ENCODE measurements at regions not wholly inside any gene's neighbourhood (a gene's known extent, or its start where the extent isn't known, plus 50 kb on each side); places are given as distances from the start of the nearest gene placed in this dataset.

DNA sequence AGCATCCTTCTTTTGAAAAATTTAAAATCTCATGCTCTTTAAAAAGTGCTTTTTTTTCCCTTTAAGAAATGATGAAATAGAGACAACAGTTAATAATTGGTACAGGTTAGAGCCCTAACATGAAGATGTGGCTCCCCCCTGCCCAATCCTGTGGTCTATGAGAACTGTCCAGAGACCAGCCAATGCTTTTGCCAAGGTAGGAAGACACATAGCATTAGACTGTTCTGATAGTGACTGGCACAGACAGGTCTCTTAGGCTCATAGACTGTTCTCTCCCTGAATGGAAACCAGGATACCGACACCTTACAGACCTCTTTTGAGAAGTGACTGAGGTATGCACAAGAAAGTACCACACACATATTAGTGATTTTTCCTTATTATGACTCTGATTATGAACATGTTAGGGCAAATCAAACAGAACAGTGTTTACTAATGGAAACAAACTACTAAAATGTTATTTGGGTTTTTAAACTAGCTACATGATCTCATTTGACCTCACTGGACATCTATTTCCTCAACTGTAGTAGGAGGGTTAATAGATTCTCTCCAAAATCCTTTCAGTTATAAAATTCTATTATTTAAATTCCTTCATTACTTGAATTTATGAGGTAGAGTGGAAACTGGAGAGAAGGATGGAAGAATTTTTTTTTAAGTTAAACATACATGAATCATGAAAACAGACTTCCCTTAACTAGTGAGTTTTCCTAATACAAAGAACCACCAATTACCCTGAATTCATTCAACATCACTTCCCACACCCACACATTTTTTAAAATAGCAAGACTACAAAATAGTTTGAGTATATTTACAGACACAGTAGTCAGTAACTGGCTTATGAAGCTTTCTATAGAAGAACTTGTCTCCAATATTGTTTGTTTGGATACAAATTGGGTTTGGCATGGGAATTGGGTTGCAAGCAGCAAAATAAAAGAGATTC lies 120.4 kb downstream of the OGFRL1 start:
- TF ChIP-seq POLR2A (IDR thresholded peaks at IDR 0.05) = no peak
- TF ChIP-seq, protein P1, sequence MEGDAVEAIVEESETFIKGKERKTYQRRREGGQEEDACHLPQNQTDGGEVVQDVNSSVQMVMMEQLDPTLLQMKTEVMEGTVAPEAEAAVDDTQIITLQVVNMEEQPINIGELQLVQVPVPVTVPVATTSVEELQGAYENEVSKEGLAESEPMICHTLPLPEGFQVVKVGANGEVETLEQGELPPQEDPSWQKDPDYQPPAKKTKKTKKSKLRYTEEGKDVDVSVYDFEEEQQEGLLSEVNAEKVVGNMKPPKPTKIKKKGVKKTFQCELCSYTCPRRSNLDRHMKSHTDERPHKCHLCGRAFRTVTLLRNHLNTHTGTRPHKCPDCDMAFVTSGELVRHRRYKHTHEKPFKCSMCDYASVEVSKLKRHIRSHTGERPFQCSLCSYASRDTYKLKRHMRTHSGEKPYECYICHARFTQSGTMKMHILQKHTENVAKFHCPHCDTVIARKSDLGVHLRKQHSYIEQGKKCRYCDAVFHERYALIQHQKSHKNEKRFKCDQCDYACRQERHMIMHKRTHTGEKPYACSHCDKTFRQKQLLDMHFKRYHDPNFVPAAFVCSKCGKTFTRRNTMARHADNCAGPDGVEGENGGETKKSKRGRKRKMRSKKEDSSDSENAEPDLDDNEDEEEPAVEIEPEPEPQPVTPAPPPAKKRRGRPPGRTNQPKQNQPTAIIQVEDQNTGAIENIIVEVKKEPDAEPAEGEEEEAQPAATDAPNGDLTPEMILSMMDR (IDR thresholded peaks at IDR 0.05) = no peak
- H3K27me3 ChIP-seq = no peaks in the 10 kb centered on the region
- H3K4me3 ChIP-seq (replicated peaks in 1 of 3) = no peak overlapping the region
- peak overlapping the region in 2 of 3 donors; percentile 32 to 97 for H3K27ac ChIP-seq
- H3K4me1 ChIP-seq = peaks cover 67 to 83% of the 10 kb centered on the region in 2 donors
- intact Hi-C loops (cut with DNase I) = no loop called here
- H3K36me3 ChIP-seq = no peaks in the 10 kb centered on the region
- WGBS, 2 donors = 75 to 85% methylated on average over 1 of the region's 1 CpG
- no peaks in the 10 kb centered on the region for H3K9me3 ChIP-seq
- DNase-seq = no peak

DNA sequence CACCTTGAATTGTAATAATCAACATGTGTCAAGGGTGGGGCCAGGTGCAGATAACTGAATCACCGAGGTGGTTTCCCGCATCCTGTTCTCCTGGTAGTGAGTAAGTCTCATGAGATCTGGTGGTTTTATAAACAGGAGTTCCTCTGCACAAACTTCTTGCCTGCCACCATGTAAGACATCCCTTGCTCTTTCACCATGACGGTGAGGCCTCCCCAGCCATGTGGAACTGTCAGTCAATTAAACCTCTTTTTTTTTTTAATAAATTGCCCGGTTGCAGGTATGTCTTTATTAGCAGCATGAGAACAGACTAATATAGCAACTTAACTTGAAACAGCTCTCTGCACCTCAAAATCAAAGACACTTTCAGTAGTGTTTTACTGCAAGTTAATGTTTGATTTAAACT lies 121.6 kb downstream of the OGFRL1 start:
- Histone ChIP-seq H3K27ac (peak overlapping the region in 2 of 3 donors; percentile 72 to 97), H3K4me1 (peaks cover 75 to 82% of the 10 kb centered on the region in 2 donors), H3K4me3 (replicated peaks in 1 of 3) (no peak overlapping the region), H3K9me3 (no peaks in the 10 kb centered on the region), H3K36me3 (no peaks in the 10 kb centered on the region), H3K27me3 (no peaks in the 10 kb centered on the region)
- intact Hi-C loops (cut with DNase I) = no loop called here
- no peak for DNase-seq
- TF ChIP-seq, protein P1 (IDR thresholded peaks at IDR 0.05) = no peak
- WGBS, 2 donors = 89 to 90% methylated on average over 4 of the region's 4 CpGs

DNA sequence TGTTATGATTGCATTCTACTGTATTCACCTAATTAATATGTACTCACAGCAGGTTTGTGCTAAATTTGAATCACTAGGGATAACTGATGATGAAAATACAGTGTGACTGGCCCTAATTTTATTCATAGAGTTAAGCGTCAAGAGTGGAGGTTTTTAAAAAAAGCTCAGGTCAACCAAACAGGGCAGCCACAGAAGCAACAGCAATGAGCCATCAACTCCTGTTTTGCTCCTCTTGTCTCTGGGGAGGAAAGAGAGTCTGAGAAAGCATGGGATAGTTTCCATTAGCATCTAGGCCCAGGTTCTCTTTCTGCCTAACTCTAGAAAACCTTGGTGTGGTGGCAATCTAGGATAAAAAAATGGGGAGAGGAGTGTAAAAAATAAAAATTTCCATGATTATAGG lies 122.1 kb downstream of the OGFRL1 start:
- TF ChIP-seq, protein P1 (IDR thresholded peaks at IDR 0.05) = no peak
- TF ChIP-seq POLR2A (IDR thresholded peaks at IDR 0.05) = no peak
- DNase-seq = no peak
- H3K4me1 ChIP-seq = peaks cover 72 to 82% of the 10 kb centered on the region in 2 donors
- H3K9me3 ChIP-seq = no peaks in the 10 kb centered on the region
- 74 to 76% methylated on average over 1 of the region's 1 CpG for WGBS, 2 donors
- H3K27me3 ChIP-seq = no peaks in the 10 kb centered on the region
- H3K36me3 ChIP-seq = peaks cover 0 to 5% of the 10 kb centered on the region in 2 donors
- H3K4me3 ChIP-seq (replicated peaks in 1 of 3) = no peak overlapping the region
- intact Hi-C loops (cut with DNase I) = no loop called here
- H3K27ac ChIP-seq = peak overlapping the region; percentile 58 to 97 (median 72)

DNA sequence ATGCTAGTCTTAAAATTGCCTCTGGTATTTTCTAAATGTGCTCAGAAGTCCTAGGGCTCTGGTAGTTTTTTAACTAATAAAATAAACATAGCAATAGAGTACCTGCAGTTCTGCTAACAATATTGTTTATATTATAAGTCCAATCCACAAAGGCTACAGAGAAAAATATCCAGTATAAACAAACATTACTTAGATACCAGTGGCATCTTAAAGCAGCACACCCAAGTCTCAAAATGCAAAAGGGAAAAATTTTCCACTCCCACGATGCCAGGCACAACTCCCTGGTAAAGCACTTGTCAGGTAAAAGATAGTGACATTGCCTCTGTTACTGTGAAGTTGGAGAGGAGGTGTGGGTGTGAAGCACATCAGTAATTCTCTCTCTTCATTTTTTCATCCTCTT lies 123.3 kb downstream of the OGFRL1 start:
- Histone ChIP-seq H3K27me3 (no peaks in the 10 kb centered on the region), H3K9me3 (no peaks in the 10 kb centered on the region), H3K36me3 (peaks cover 7 to 13% of the 10 kb centered on the region in 2 donors), H3K27ac (peak overlapping the region; percentile 58 to 97 (median 72)), H3K4me1 (peaks cover 70 to 79% of the 10 kb centered on the region in 2 donors), H3K4me3 (replicated peaks in 1 of 3) (no peak overlapping the region)
- no peak for DNase-seq
- TF ChIP-seq, protein P1 (IDR thresholded peaks at IDR 0.05) = no peak
- peak in 1 of 2 donors; percentile 68 for TF ChIP-seq POLR2A (IDR thresholded peaks at IDR 0.05)
- 34 to 43% methylated on average over 1 of the region's 1 CpG for WGBS, 2 donors
- intact Hi-C loops (cut with DNase I) = no loop called here

DNA sequence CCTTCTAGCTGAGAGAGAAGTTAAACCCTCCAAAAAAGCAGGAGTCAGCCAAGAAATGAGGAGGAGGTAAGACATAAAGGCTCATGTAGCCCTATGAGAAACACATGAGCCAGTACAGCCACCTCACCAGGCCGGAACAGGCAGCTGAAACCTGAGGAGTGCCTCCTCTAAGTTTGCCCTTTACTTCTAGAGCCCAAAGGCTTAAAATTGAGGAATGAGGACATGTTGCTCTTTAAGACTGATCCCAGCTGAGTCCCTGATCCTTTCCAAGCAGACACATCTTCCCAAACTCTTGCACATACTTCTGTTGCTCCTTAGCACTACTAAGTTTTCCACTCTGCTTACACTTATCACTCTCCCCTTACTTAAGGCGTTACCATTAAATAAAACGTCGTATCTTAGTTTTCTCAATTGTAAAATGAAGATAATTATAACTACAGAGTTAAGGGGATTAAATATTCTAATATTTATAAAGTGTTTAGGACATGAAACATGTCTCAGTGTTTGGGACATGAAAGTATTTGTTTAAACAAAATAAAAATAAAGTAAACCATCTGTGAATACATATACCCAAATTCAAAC lies 124.0 kb downstream of the OGFRL1 start:
- H3K4me1 ChIP-seq = peaks cover 68 to 79% of the 10 kb centered on the region in 2 donors
- no peaks in the 10 kb centered on the region for H3K9me3 ChIP-seq
- peaks cover 7 to 13% of the 10 kb centered on the region in 2 donors for H3K36me3 ChIP-seq
- H3K4me3 ChIP-seq (replicated peaks in 1 of 3) = no peak overlapping the region
- H3K27me3 ChIP-seq = no peaks in the 10 kb centered on the region
- WGBS, 2 donors = 77 to 81% methylated on average over 4 of the region's 4 CpGs
- TF ChIP-seq POLR2A (IDR thresholded peaks at IDR 0.05) = no peak
- TF ChIP-seq, protein P1 (IDR thresholded peaks at IDR 0.05) = no peak
- peak; percentile 30 to 55 for DNase-seq
- intact Hi-C loops (cut with DNase I) = no loop called here
- peak overlapping the region; percentile 58 to 97 (median 72) for H3K27ac ChIP-seq

All from thyroid gland (tissue), 4 donors.